PC-3 (cell line): ENCODE measurements at regions not wholly inside any gene's neighbourhood (a gene's known extent, or its start where the extent isn't known, plus 50 kb on each side); places are given as distances from the start of the nearest gene placed in this dataset.

Experiments used
- CTCF ChIP-seq: fragments of 300-600 bp; sonication (generic); conservative IDR thresholded peaks from 2 replicates; pipeline ENCODE4 v1.5.1; 2017; ENCODE audit warnings: antibody characterized with exemption, low read depth, mild to moderate bottlenecking, low read length
- EZH2 ChIP-seq: fragments of 300-600 bp; sonication (generic); IDR thresholded peaks from one replicate; pipeline ENCODE4 v1.6.1; 2017; ENCODE audit warnings: antibody characterized with exemption, mild to moderate bottlenecking, low read length; ENCODE audit not compliant: unreplicated experiment
- EZH2phosphoT487 ChIP-seq: fragments of 300-600 bp; sonication (generic); IDR thresholded peaks from 2 replicates; pipeline ENCODE4 v1.6.1; 2018; ENCODE audit warnings: mild to moderate bottlenecking, antibody characterized with exemption, low read length, borderline replicate concordance

GRCh38 chr5:167565189-167565954, 726.1 kb upstream of the WWC1 start:
- peak; percentile 49 for TF ChIP-seq CTCF
- no peak for TF ChIP-seq EZH2phosphoT487
- no peak for TF ChIP-seq EZH2
